GM23248 (cell line): ENCODE measurements at regions not wholly inside any gene's neighbourhood (a gene's known extent, or its start where the extent isn't known, plus 50 kb on each side); places are given as distances from the start of the nearest gene placed in this dataset.

Source experiments
- EZH2 ChIP-seq: fragments of 200-600 bp; sonication (generic); IDR thresholded peaks from 2 replicates; pipeline ENCODE4 v1.6.1; 2018; ENCODE audit warnings: antibody characterized with exemption, mild to moderate bottlenecking; ENCODE audit not compliant: insufficient read depth, poor library complexity, severe bottlenecking
- EZH2phosphoT487 ChIP-seq: fragments of 200-600 bp; sonication (generic); IDR thresholded peaks from 2 replicates; pipeline ENCODE4 v1.6.1; 2018; ENCODE audit warnings: antibody characterized with exemption, moderate library complexity, mild to moderate bottlenecking, low read depth; ENCODE audit not compliant: insufficient read depth

GRCh38 chr9:7443541-7443940 is 356.0 kb downstream of the DMAC1 start:
- TF ChIP-seq EZH2phosphoT487 (no peak), EZH2 (no peak)
